Neural progenitor cell (in vitro differentiated cells): ENCODE measurements at regions not wholly inside any gene's neighbourhood (a gene's known extent, or its start where the extent isn't known, plus 50 kb on each side); places are given as distances from the start of the nearest gene placed in this dataset.

Experiments
- CTCF ChIP-seq: fragments of 200-600 bp; sonication (generic); IDR thresholded peaks from 2 replicates; pipeline ENCODE4 v1.5.1; 2017; ENCODE audit warnings: antibody characterized with exemption, mild to moderate bottlenecking
- EZH2 ChIP-seq: fragments of 200-600 bp; sonication (generic); IDR thresholded peaks from 2 replicates; pipeline ENCODE4 v1.6.1; 2017; ENCODE audit warnings: antibody characterized with exemption, mild to moderate bottlenecking, moderate library complexity

GRCh38 chr6:80477591-80477990 is 371.1 kb downstream of the BCKDHB start:
- TF ChIP-seq CTCF (no peak), EZH2 (no peak)
